ENCODE measurements at regions not wholly inside any gene's neighbourhood (a gene's known extent, or its start where the extent isn't known, plus 50 kb on each side); places are given as distances from the start of the nearest gene placed in this dataset.
A peak's percentile ranks its signal among the peaks of the same experiment; 100 is the strongest.

GRCh38 chr12:41941079-41941478 lies 203.6 kb downstream of the GXYLT1 start:
- TF ChIP-seq FOXP2 (optimal IDR thresholded peaks at IDR 0.05; ENCODE audit: control extremely low read depth, extremely low read length, insufficient read depth) (no peak), EZH2 (IDR thresholded peaks at IDR 0.05) (no peak), POLR2AphosphoS5 (IDR thresholded peaks at IDR 0.05; ENCODE audit: borderline replicate concordance, low read depth, low read length) (no peak)
- Histone ChIP-seq H3K4me3 (peak overlapping the region; percentile 56), H3K9ac (ENCODE audit: insufficient read length) (no peak overlapping the region), H3K9me3 (ENCODE audit: low read depth, low read length) (no peaks in the 10 kb centered on the region), H3K36me3 (ENCODE audit: insufficient read depth, low read length) (no peaks in the 10 kb centered on the region), H3K27ac (peak overlapping the region; percentile 80)
- no peak for DNase-seq (ENCODE audit: low read depth, low spot score)

GRCh38 chr12:41940571-41940970 lies 204.1 kb downstream of the GXYLT1 start:
- no peak overlapping the region for H3K9ac ChIP-seq (ENCODE audit: insufficient read length)
- peak; percentile 66 for DNase-seq (ENCODE audit: low read depth, low spot score)
- no peaks in the 10 kb centered on the region for H3K36me3 ChIP-seq (ENCODE audit: insufficient read depth, low read length)
- H3K4me3 ChIP-seq, result peak overlapping the region; percentile 56
- TF ChIP-seq POLR2AphosphoS5 (IDR thresholded peaks at IDR 0.05; ENCODE audit: borderline replicate concordance, low read depth, low read length) (no peak), EZH2 (IDR thresholded peaks at IDR 0.05) (no peak), FOXP2 (optimal IDR thresholded peaks at IDR 0.05; ENCODE audit: control extremely low read depth, extremely low read length, insufficient read depth) (no peak)
- no peaks in the 10 kb centered on the region for H3K9me3 ChIP-seq (ENCODE audit: low read depth, low read length)
- peak overlapping the region; percentile 80 for H3K27ac ChIP-seq

GRCh38 chr12:41936333-41936732 lies 208.3 kb downstream of the GXYLT1 start:
- TF ChIP-seq EZH2 (IDR thresholded peaks at IDR 0.05) (no peak), FOXP2 (optimal IDR thresholded peaks at IDR 0.05; ENCODE audit: control extremely low read depth, extremely low read length, insufficient read depth) (no peak)
- DNase-seq (ENCODE audit: low read depth, low spot score), result no peak
- H3K36me3 ChIP-seq (ENCODE audit: insufficient read depth, low read length), result no peaks in the 10 kb centered on the region
- H3K9ac ChIP-seq (ENCODE audit: insufficient read length), result no peak overlapping the region
- H3K27ac ChIP-seq, result no peak overlapping the region
- H3K9me3 ChIP-seq (ENCODE audit: low read depth, low read length), result no peaks in the 10 kb centered on the region
- no peak overlapping the region for H3K4me3 ChIP-seq

- no peak overlapping the region for H3K4me3 ChIP-seq
- DNase-seq (ENCODE audit: low read depth, low spot score), result no peak
- H3K9me3 ChIP-seq (ENCODE audit: low read depth, low read length), result no peaks in the 10 kb centered on the region
- no peaks in the 10 kb centered on the region for H3K36me3 ChIP-seq (ENCODE audit: insufficient read depth, low read length)
- TF ChIP-seq POLR2AphosphoS5 (IDR thresholded peaks at IDR 0.05; ENCODE audit: borderline replicate concordance, low read depth, low read length) (no peak), EZH2 (IDR thresholded peaks at IDR 0.05) (no peak), FOXP2 (optimal IDR thresholded peaks at IDR 0.05; ENCODE audit: control extremely low read depth, extremely low read length, insufficient read depth) (no peak)
- no peak overlapping the region for H3K9ac ChIP-seq (ENCODE audit: insufficient read length)
- H3K27ac ChIP-seq, result no peak overlapping the region
Measured at GRCh38 chr12:41935911-41936310, 208.8 kb downstream of the GXYLT1 start.

GRCh38 chr12:41932470-41932991 lies 212.1 kb downstream of the GXYLT1 start:
- H3K9ac ChIP-seq (ENCODE audit: insufficient read length), result no peak overlapping the region
- no peaks in the 10 kb centered on the region for H3K36me3 ChIP-seq (ENCODE audit: insufficient read depth, low read length)
- no peak for TF ChIP-seq EZH2 (IDR thresholded peaks at IDR 0.05)
- TF ChIP-seq POLR2AphosphoS5 (IDR thresholded peaks at IDR 0.05; ENCODE audit: borderline replicate concordance, low read depth, low read length), result peak; percentile 57; the same call in 1 of the 2 replicates
- peak; percentile 89 for TF ChIP-seq FOXP2 (optimal IDR thresholded peaks at IDR 0.05; ENCODE audit: control extremely low read depth, extremely low read length, insufficient read depth)
- peak overlapping the region; percentile 69 for H3K4me3 ChIP-seq
- no peaks in the 10 kb centered on the region for H3K9me3 ChIP-seq (ENCODE audit: low read depth, low read length)
- H3K27ac ChIP-seq, result peak overlapping the region; percentile 56; the same call in 1 of the 2 replicates
- DNase-seq (ENCODE audit: low read depth, low spot score), result peak; percentile 73

- peak overlapping the region; percentile 69 for H3K4me3 ChIP-seq
- DNase-seq (ENCODE audit: low read depth, low spot score), result no peak
- no peaks in the 10 kb centered on the region for H3K9me3 ChIP-seq (ENCODE audit: low read depth, low read length)
- TF ChIP-seq POLR2AphosphoS5 (IDR thresholded peaks at IDR 0.05; ENCODE audit: borderline replicate concordance, low read depth, low read length) (no peak), FOXP2 (optimal IDR thresholded peaks at IDR 0.05; ENCODE audit: control extremely low read depth, extremely low read length, insufficient read depth) (no peak), EZH2 (IDR thresholded peaks at IDR 0.05) (no peak)
- H3K27ac ChIP-seq, result peak overlapping the region; percentile 76
- no peaks in the 10 kb centered on the region for H3K36me3 ChIP-seq (ENCODE audit: insufficient read depth, low read length)
- peak overlapping the region; percentile 27 for H3K9ac ChIP-seq (ENCODE audit: insufficient read length)
Measured at GRCh38 chr12:41930866-41931437, 213.7 kb downstream of the GXYLT1 start.

GRCh38 chr12:41924111-41924510 lies 220.6 kb downstream of the GXYLT1 start:
- no peaks in the 10 kb centered on the region for H3K36me3 ChIP-seq (ENCODE audit: insufficient read depth, low read length)
- TF ChIP-seq FOXP2 (optimal IDR thresholded peaks at IDR 0.05; ENCODE audit: control extremely low read depth, extremely low read length, insufficient read depth), result no peak
- no peak for TF ChIP-seq EZH2 (IDR thresholded peaks at IDR 0.05)
- no peak for TF ChIP-seq POLR2AphosphoS5 (IDR thresholded peaks at IDR 0.05; ENCODE audit: borderline replicate concordance, low read depth, low read length)
- H3K9me3 ChIP-seq (ENCODE audit: low read depth, low read length), result no peaks in the 10 kb centered on the region
- H3K4me3 ChIP-seq, result no peak overlapping the region
- H3K9ac ChIP-seq (ENCODE audit: insufficient read length), result no peak overlapping the region
- no peak overlapping the region for H3K27ac ChIP-seq
- DNase-seq (ENCODE audit: low read depth, low spot score), result no peak

GRCh38 chr12:41923351-41923750 lies 221.3 kb downstream of the GXYLT1 start:
- TF ChIP-seq POLR2AphosphoS5 (IDR thresholded peaks at IDR 0.05; ENCODE audit: borderline replicate concordance, low read depth, low read length) (no peak), FOXP2 (optimal IDR thresholded peaks at IDR 0.05; ENCODE audit: control extremely low read depth, extremely low read length, insufficient read depth) (no peak), EZH2 (IDR thresholded peaks at IDR 0.05) (no peak)
- H3K4me3 ChIP-seq, result no peak overlapping the region
- no peak for DNase-seq (ENCODE audit: low read depth, low spot score)
- no peaks in the 10 kb centered on the region for H3K36me3 ChIP-seq (ENCODE audit: insufficient read depth, low read length)
- H3K27ac ChIP-seq, result no peak overlapping the region
- H3K9ac ChIP-seq (ENCODE audit: insufficient read length), result no peak overlapping the region
- no peaks in the 10 kb centered on the region for H3K9me3 ChIP-seq (ENCODE audit: low read depth, low read length)

- no peak for DNase-seq (ENCODE audit: low read depth, low spot score)
- TF ChIP-seq FOXP2 (optimal IDR thresholded peaks at IDR 0.05; ENCODE audit: control extremely low read depth, extremely low read length, insufficient read depth), result no peak
- no peak for TF ChIP-seq POLR2AphosphoS5 (IDR thresholded peaks at IDR 0.05; ENCODE audit: borderline replicate concordance, low read depth, low read length)
- TF ChIP-seq EZH2 (IDR thresholded peaks at IDR 0.05), result no peak
- Histone ChIP-seq H3K9ac (ENCODE audit: insufficient read length) (peak overlapping the region; percentile 13), H3K9me3 (ENCODE audit: low read depth, low read length) (no peaks in the 10 kb centered on the region), H3K36me3 (ENCODE audit: insufficient read depth, low read length) (no peaks in the 10 kb centered on the region), H3K27ac (no peak overlapping the region), H3K4me3 (no peak overlapping the region)
Measured at GRCh38 chr12:41920355-41920754, 224.3 kb downstream of the GXYLT1 start.

Data from SK-N-MC (cell line).